Breast epithelium (tissue), 4 donors: ENCODE measurements at regions not wholly inside any gene's neighbourhood (a gene's known extent, or its start where the extent isn't known, plus 50 kb on each side); places are given as distances from the start of the nearest gene placed in this dataset.

Experiments used
- DNase-seq, 2 donors: peaks; one replicate each; pipeline ENCODE4 v3.0.0-alpha.2; 2019; ENCODE audit warnings: low spot score in 2 of 2
- H3K27ac ChIP-seq, 2 donors: fragments of 200-600 bp; sonication (generic) in 1 of 2; one replicate each; pipeline ENCODE4 v1.5.1; 2016 to 2019; ENCODE audit warnings: mild to moderate bottlenecking in 1 of 2
- H3K27me3 ChIP-seq, 2 donors: fragments of 200-600 bp; sonication (generic) in 1 of 2; one replicate each; pipeline versions ENCODE4 v1.5.1 to v1.6.0; 2017 to 2019; ENCODE audit warnings: control low read depth in 1 of 2, mild to moderate bottlenecking in 1 of 2
- H3K36me3 ChIP-seq: fragments of 200-600 bp; one replicate; pipeline ENCODE4 v1.5.1; 2019
- H3K4me1 ChIP-seq, 2 donors: fragments of 200-600 bp; sonication (generic); one replicate each; pipeline ENCODE4 v1.5.1; 2016 to 2019; ENCODE audit warnings: control low read depth in 1 of 2
- H3K4me3 ChIP-seq, 3 donors: fragments of 200-600 bp; sonication (generic); 1 replicate in 2 of 3; 2 replicates in 1 of 3; pipeline ENCODE4 v1.5.1; 2016 to 2019; ENCODE audit warnings: mild to moderate bottlenecking in 3 of 3, moderate library complexity in 2 of 3
- H3K9me3 ChIP-seq, 2 donors: fragments of 200-600 bp; sonication (generic) in 1 of 2; one replicate each; pipeline ENCODE4 v1.5.1; 2016 to 2019; ENCODE audit warnings: control low read depth in 1 of 2
- POLR2A ChIP-seq: fragments of 450-650 bp; IDR thresholded peaks from one replicate; pipeline ENCODE4 v1.6.1; 2016; ENCODE audit warnings: antibody characterized with exemption, mild to moderate bottlenecking, moderate library complexity
- POLR2AphosphoS5 ChIP-seq, 3 donors: sonication (generic); formaldehyde crosslinking; IDR thresholded peaks; one replicate each; pipeline ENCODE4 v1.6.1; 2017; ENCODE audit warnings: antibody characterized with exemption in 3 of 3
- intact Hi-C: fragments of 100-400 bp; cut with DNase I; formaldehyde crosslinking; loops from one replicate; pipeline ENCODE4 v1.15.1; 2023; ENCODE audit warnings: low total_unique reads
- TF ChIP-seq, protein P1 (sequence below), 3 donors: fragments of 450-650 bp; IDR thresholded peaks; one replicate each; pipeline ENCODE4 v1.5.1; 2016 to 2017; ENCODE audit warnings: antibody characterized with exemption in 3 of 3, mild to moderate bottlenecking in 3 of 3, moderate library complexity in 3 of 3

DNA sequence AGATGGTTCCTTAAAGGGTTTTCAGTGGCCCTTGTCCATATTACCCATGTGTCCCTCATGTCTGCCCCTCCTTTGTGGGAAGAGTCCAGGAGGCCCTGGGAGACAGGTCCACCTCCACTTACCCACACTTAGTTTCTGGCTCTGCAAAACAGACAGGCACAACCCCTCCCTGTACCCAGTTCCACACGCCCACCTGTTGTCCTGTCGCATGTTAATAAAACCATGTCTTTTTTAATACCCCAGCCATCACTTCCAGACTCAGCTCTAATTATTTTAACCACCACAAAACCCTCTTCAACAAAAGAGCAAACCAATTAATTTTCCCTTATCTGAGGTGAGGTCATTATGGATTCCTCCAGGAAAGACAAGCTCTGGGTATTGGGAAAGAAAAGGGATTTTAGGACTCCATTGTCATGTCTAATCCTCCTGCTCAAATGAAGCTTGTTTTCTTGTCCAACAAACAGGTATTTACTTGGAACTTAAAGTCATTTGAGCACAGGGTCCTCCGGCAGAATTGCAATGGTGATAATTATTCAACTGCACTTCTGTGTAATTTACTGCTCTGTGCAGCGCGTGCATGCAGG is 68.9 kb downstream of the CCDC185 start:
- Histone ChIP-seq H3K36me3 (no peaks in the 10 kb centered on the region), H3K9me3 (no peaks in the 10 kb centered on the region), H3K27me3 (no peaks in the 10 kb centered on the region), H3K4me3 (no peak overlapping the region), H3K4me1 (no peaks in the 10 kb centered on the region), H3K27ac (no peak overlapping the region)
- DNase-seq = no peak
- intact Hi-C loops = no loop called here
- TF ChIP-seq POLR2A = no peak

GRCh38 chr1:223462866-223463404 is 69.7 kb downstream of the CCDC185 start:
- no peak overlapping the region for H3K27ac ChIP-seq

DNA sequence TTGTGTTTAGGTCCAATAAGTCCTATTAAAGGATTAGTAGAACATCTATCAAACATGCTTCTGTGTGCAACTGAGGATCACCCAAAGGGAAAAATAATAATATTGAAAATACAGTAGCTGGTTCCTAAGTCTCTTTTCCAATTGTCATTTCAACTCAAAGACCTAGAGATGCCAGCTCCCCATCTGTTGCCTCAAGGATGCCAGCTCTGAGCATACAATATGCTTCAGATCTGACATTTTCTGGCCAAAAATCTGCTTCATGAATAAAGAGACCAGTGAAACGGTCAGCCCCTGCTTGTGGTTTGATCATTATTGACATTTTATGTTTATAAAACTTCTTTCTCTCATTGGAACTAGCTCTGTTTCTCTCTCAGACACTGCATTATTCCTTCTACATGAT is 72.9 kb downstream of the CCDC185 start:
- H3K27ac ChIP-seq = no peak overlapping the region
- no peaks in the 10 kb centered on the region for H3K4me1 ChIP-seq
- intact Hi-C loops = no loop called here
- H3K9me3 ChIP-seq = no peaks in the 10 kb centered on the region
- TF ChIP-seq POLR2A (no peak), POLR2AphosphoS5 (IDR thresholded peaks at IDR 0.05) (no peak)
- TF ChIP-seq, protein P1, sequence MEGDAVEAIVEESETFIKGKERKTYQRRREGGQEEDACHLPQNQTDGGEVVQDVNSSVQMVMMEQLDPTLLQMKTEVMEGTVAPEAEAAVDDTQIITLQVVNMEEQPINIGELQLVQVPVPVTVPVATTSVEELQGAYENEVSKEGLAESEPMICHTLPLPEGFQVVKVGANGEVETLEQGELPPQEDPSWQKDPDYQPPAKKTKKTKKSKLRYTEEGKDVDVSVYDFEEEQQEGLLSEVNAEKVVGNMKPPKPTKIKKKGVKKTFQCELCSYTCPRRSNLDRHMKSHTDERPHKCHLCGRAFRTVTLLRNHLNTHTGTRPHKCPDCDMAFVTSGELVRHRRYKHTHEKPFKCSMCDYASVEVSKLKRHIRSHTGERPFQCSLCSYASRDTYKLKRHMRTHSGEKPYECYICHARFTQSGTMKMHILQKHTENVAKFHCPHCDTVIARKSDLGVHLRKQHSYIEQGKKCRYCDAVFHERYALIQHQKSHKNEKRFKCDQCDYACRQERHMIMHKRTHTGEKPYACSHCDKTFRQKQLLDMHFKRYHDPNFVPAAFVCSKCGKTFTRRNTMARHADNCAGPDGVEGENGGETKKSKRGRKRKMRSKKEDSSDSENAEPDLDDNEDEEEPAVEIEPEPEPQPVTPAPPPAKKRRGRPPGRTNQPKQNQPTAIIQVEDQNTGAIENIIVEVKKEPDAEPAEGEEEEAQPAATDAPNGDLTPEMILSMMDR (IDR thresholded peaks at IDR 0.05) = no peak
- no peak for DNase-seq
- no peaks in the 10 kb centered on the region for H3K27me3 ChIP-seq
- H3K4me3 ChIP-seq = no peak overlapping the region
- no peaks in the 10 kb centered on the region for H3K36me3 ChIP-seq

More at GRCh38 chr1:223462866-223463404, 69.7 kb downstream of the CCDC185 start:
- DNase-seq = no peak
- H3K9me3 ChIP-seq = no peaks in the 10 kb centered on the region
- TF ChIP-seq, protein P1 (IDR thresholded peaks at IDR 0.05) = no peak
- TF ChIP-seq POLR2AphosphoS5 (IDR thresholded peaks at IDR 0.05) = no peak
- no peak for TF ChIP-seq POLR2A
- no peaks in the 10 kb centered on the region for H3K36me3 ChIP-seq
- H3K27me3 ChIP-seq = no peaks in the 10 kb centered on the region
- intact Hi-C loops = no loop called here
- no peak overlapping the region for H3K4me3 ChIP-seq
- H3K4me1 ChIP-seq = no peaks in the 10 kb centered on the region

GRCh38 chr1:223471566-223471965 is 78.4 kb downstream of the CCDC185 start:
- no peak for DNase-seq
- TF ChIP-seq POLR2A = no peak
- TF ChIP-seq POLR2AphosphoS5 (IDR thresholded peaks at IDR 0.05) = no peak
- TF ChIP-seq, protein P1 (IDR thresholded peaks at IDR 0.05) = no peak
- H3K9me3 ChIP-seq = no peaks in the 10 kb centered on the region
- H3K27me3 ChIP-seq = no peaks in the 10 kb centered on the region
- H3K27ac ChIP-seq = no peak overlapping the region
- H3K4me3 ChIP-seq = no peak overlapping the region
- H3K4me1 ChIP-seq = no peaks in the 10 kb centered on the region
- H3K36me3 ChIP-seq = no peaks in the 10 kb centered on the region
- intact Hi-C loops = loop anchor here (2.0 kb wide), 1 partner anchor 63 kb away; no protein-coding TSS in a partner anchor

DNA sequence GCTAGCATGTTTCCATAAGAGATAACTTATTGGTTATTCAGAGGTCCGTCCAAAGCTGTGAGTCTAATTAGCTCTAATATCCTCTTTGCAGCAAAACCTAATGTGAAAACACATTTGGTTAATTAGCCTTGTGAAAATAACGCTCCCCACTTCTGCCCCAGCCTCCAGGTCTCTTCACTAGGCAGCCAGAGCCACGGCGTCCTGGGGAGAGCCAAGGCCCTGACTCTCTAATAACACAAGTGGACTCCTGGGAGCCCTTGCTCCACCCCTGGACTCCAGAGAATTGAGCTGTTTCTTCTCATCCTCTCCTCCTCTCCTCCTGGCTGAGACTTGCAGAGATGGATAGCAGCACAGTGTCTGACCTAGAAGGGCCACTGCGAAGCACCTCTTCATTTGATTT is 78.8 kb downstream of the CCDC185 start:
- no peaks in the 10 kb centered on the region for H3K4me1 ChIP-seq
- intact Hi-C loops = no loop called here
- no peak overlapping the region for H3K27ac ChIP-seq
- TF ChIP-seq POLR2A (no peak), POLR2AphosphoS5 (IDR thresholded peaks at IDR 0.05) (no peak)
- TF ChIP-seq, protein P1 (IDR thresholded peaks at IDR 0.05) = no peak
- no peaks in the 10 kb centered on the region for H3K27me3 ChIP-seq
- no peak overlapping the region for H3K4me3 ChIP-seq
- H3K36me3 ChIP-seq = no peaks in the 10 kb centered on the region
- no peaks in the 10 kb centered on the region for H3K9me3 ChIP-seq
- DNase-seq = no peak
